Left lung (tissue), 4 donors: ENCODE measurements at regions not wholly inside any gene's neighbourhood (a gene's known extent, or its start where the extent isn't known, plus 50 kb on each side); places are given as distances from the start of the nearest gene placed in this dataset.
A peak's percentile ranks its signal among the peaks of the same experiment; 100 is the strongest.

ENCODE experiments used
- ATAC-seq: fragments of 200-7000 bp; cut with Tn5 transposase; one replicate; pipeline ENCODE4 v1.9.1; 2020; ENCODE audit warnings: moderate library complexity
- DNase-seq, 4 donors: peaks; one replicate each; pipeline ENCODE4 v3.0.0-alpha.2; 2013 to 2020
- H3K27ac ChIP-seq, 2 donors: fragments of 200-600 bp; sonication (generic) in 1 of 2; one replicate each; pipeline versions ENCODE4 v1.5.0 to v1.8.0; 2020 to 2021
- H3K27me3 ChIP-seq, 2 donors: fragments of 200-600 bp; sonication (generic) in 1 of 2; one replicate each; pipeline versions ENCODE4 v1.5.0 to v1.8.0; 2020 to 2021
- H3K36me3 ChIP-seq, 2 donors: fragments of 200-600 bp; sonication (generic) in 1 of 2; one replicate each; pipeline versions ENCODE4 v1.5.0 to v1.8.0; 2020 to 2021
- H3K4me1 ChIP-seq, 2 donors: fragments of 200-600 bp; one replicate each; pipeline ENCODE4 v1.8.0; 2021
- H3K4me3 ChIP-seq, 2 donors: fragments of 200-600 bp; sonication (generic) in 1 of 2; one replicate each; pipeline versions ENCODE4 v1.5.0 to v1.8.0; 2020 to 2021; ENCODE audit warnings: mild to moderate bottlenecking in 1 of 2
- H3K9me3 ChIP-seq, 2 donors: fragments of 200-600 bp; sonication (generic) in 1 of 2; one replicate each; pipeline versions ENCODE4 v1.5.0 to v1.8.0; 2020 to 2021
- intact Hi-C, 2 donors: fragments of 100-400 bp; cut with DNase I; formaldehyde crosslinking; loops; one replicate each; pipeline versions ENCODE4 v1.11.2 to v1.14.2; 2022
- TF ChIP-seq, protein P1 (sequence below), 2 donors: fragments of 200-600 bp; sonication (generic) in 1 of 2; IDR thresholded peaks; one replicate each; pipeline versions ENCODE4 v1.5.0 to v1.8.0; 2021; ENCODE audit warnings: antibody characterized with exemption in 2 of 2
- donor health status: DM: no; HTN: yes; CAD: no.
- donor health status: DM: no; HTN: no; CAD: no.

DNA sequence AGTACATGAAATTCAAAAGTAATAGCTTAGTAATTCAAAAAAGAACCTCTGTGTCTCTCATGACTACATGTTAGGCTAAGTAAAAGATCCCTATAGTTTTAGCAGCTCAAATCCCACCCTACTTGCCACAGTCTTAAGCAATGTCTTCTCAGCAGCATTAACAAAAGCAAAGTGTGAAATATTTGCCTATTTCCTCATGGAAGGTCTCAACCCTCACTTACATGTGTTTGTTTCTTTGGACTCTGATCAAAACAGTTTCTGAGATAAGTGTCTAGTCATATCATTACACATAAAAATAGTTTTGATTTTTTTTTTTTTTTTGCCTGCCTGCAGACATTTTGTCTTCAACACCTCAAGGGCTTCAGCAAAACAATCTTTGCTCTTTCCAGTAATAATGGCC lies 310.5 kb downstream of the CETN3 start:
- DNase-seq (no peak), ATAC-seq (peak; percentile 71)
- intact Hi-C loops: no loop called here
- Histone ChIP-seq H3K36me3 (no peaks in the 10 kb centered on the region), H3K4me1 (no peaks in the 10 kb centered on the region), H3K27ac (peak overlapping the region in 1 of 2 donors; percentile 22), H3K4me3 (no peak overlapping the region), H3K9me3 (no peaks in the 10 kb centered on the region), H3K27me3 (no peaks in the 10 kb centered on the region)
- TF ChIP-seq, protein P1, sequence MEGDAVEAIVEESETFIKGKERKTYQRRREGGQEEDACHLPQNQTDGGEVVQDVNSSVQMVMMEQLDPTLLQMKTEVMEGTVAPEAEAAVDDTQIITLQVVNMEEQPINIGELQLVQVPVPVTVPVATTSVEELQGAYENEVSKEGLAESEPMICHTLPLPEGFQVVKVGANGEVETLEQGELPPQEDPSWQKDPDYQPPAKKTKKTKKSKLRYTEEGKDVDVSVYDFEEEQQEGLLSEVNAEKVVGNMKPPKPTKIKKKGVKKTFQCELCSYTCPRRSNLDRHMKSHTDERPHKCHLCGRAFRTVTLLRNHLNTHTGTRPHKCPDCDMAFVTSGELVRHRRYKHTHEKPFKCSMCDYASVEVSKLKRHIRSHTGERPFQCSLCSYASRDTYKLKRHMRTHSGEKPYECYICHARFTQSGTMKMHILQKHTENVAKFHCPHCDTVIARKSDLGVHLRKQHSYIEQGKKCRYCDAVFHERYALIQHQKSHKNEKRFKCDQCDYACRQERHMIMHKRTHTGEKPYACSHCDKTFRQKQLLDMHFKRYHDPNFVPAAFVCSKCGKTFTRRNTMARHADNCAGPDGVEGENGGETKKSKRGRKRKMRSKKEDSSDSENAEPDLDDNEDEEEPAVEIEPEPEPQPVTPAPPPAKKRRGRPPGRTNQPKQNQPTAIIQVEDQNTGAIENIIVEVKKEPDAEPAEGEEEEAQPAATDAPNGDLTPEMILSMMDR (IDR thresholded peaks at IDR 0.05): no peak

DNA sequence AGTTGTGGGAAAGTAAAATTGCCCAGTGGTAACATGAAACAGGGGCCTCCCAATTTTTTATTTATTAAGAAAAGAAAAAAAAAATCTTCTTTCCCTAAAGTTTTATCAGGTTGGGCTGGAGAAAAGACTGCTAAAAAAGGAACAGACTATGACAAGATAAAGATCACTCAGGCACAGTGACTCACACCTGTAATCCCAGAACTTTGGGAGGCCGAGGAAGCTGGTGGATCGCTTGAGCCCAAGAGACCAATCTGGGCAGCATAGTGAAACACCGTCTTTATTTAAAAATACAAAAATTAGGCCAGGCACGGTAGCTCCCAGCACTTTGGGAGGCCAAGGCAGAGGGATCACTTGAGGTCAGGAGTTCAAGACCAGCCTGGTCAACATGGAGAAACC lies 312.5 kb downstream of the CETN3 start:
- H3K9me3 ChIP-seq: no peaks in the 10 kb centered on the region
- H3K27ac ChIP-seq: no peak overlapping the region
- intact Hi-C loops: no loop called here
- no peak overlapping the region for H3K4me3 ChIP-seq
- H3K4me1 ChIP-seq: no peaks in the 10 kb centered on the region
- no peaks in the 10 kb centered on the region for H3K36me3 ChIP-seq
- TF ChIP-seq, protein P1 (IDR thresholded peaks at IDR 0.05): no peak
- H3K27me3 ChIP-seq: no peaks in the 10 kb centered on the region
- ATAC-seq: no peak
- DNase-seq: no peak

DNA sequence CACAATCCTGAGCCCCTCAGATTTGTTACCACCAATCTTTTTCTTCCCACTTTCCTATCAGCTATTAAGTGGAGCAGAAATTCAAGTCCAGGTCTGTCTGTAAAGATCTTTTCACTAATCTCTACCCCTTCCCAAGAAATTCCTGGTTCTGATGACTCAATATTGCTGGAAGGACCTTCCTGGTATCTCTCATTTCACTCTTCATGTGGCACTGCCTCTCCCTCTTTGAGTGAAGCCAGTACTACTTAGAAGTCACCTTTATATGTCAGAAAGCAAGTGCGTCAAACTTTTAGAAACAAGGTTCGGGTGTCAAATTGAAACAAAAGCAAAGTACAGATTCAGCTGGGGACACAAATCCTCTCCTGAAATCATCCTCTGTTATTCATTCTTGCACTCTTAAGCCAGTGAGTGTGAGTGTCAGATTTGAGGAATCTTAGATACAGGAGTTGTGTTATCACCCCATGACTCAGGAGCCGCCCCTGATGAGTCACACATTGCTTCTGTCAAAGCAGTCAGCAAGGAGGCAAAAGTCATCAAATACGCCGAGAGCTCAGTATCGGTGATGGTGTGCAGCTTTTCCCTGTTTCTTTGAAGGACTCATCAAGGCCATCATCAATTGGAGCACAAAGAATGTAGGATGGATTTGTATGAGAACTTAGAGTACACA lies 313.0 kb downstream of the CETN3 start:
- no peak overlapping the region for H3K4me3 ChIP-seq
- peak; percentile 35 for ATAC-seq
- TF ChIP-seq, protein P1 (IDR thresholded peaks at IDR 0.05): no peak

GRCh38 chr5:90095292-90096060 lies 314.1 kb downstream of the CETN3 start:
- Histone ChIP-seq H3K4me1 (no peaks in the 10 kb centered on the region), H3K27me3 (no peaks in the 10 kb centered on the region), H3K4me3 (no peak overlapping the region), H3K9me3 (peaks cover 0 to under 1% of the 10 kb centered on the region in 2 donors), H3K36me3 (no peaks in the 10 kb centered on the region), H3K27ac (no peak overlapping the region)
- TF ChIP-seq, protein P1 (IDR thresholded peaks at IDR 0.05): no peak
- ATAC-seq (no peak), DNase-seq (no peak)
- intact Hi-C loops: no loop called here

More for the DNA sequence above, 313.0 kb downstream of the CETN3 start:
- no peaks in the 10 kb centered on the region for H3K36me3 ChIP-seq
- H3K27ac ChIP-seq: no peak overlapping the region
- no peaks in the 10 kb centered on the region for H3K4me1 ChIP-seq
- no peaks in the 10 kb centered on the region for H3K27me3 ChIP-seq
- no peaks in the 10 kb centered on the region for H3K9me3 ChIP-seq
- DNase-seq: peak in 1 of 4 donors; percentile 35
- intact Hi-C loops: no loop called here

- intact Hi-C loops: no loop called here
- peak; percentile 56 for ATAC-seq
- H3K36me3 ChIP-seq: no peaks in the 10 kb centered on the region
- H3K4me3 ChIP-seq: no peak overlapping the region
- no peaks in the 10 kb centered on the region for H3K27me3 ChIP-seq
- DNase-seq: no peak
- H3K27ac ChIP-seq: no peak overlapping the region
- H3K9me3 ChIP-seq: peaks cover 0 to 13% of the 10 kb centered on the region in 2 donors
- H3K4me1 ChIP-seq: no peaks in the 10 kb centered on the region
- TF ChIP-seq, protein P1 (IDR thresholded peaks at IDR 0.05): no peak
Measured at GRCh38 chr5:90093751-90094485, 315.6 kb downstream of the CETN3 start.
